ENCODE measurements at regions not wholly inside any gene's neighbourhood (a gene's known extent, or its start where the extent isn't known, plus 50 kb on each side); places are given as distances from the start of the nearest gene placed in this dataset.

- no peak for DNase-seq (ENCODE audit: low spot score)
- H3K27me3 Mint-ChIP-seq (ENCODE audit: insufficient read depth, low read depth): peaks cover 2% of the 10 kb centered on the region
- H3K4me3 ChIP-seq: no peak overlapping the region
- H3K27ac ChIP-seq: no peak overlapping the region
- H3K36me3 ChIP-seq: no peaks in the 10 kb centered on the region
- no peaks in the 10 kb centered on the region for H3F3A ChIP-seq (ENCODE audit: low read depth)
- no peaks in the 10 kb centered on the region for H3K79me2 ChIP-seq (ENCODE audit: low read depth)
- no peaks in the 10 kb centered on the region for H3K4me1 Mint-ChIP-seq
- no peaks in the 10 kb centered on the region for H3K4me1 ChIP-seq
- no peak overlapping the region for H3K4me3 Mint-ChIP-seq
- H3K36me3 Mint-ChIP-seq: no peaks in the 10 kb centered on the region
- no peak overlapping the region for H2AFZ ChIP-seq (replicated peaks)
- no peak overlapping the region for H3K4me2 ChIP-seq
- no peak overlapping the region for H3K9ac ChIP-seq
- no peak overlapping the region for H3K27ac Mint-ChIP-seq
- H3K9me3 ChIP-seq (ENCODE audit: low read depth): peaks cover 2% of the 10 kb centered on the region
- H3K9me3 Mint-ChIP-seq: peaks cover 5% of the 10 kb centered on the region
- TF ChIP-seq EZH2phosphoT487 (IDR thresholded peaks at IDR 0.05) (no peak), EZH2 (IDR thresholded peaks at IDR 0.05) (no peak), CTCF (IDR thresholded peaks at IDR 0.05) (no peak)
- no peaks in the 10 kb centered on the region for H4K20me1 ChIP-seq (ENCODE audit: low read depth)
- H3K27me3 ChIP-seq: no peaks in the 10 kb centered on the region
These were observed 334.8 kb upstream of the FAR2 start for GRCh38 chr12:28814246-28814645.

DNA sequence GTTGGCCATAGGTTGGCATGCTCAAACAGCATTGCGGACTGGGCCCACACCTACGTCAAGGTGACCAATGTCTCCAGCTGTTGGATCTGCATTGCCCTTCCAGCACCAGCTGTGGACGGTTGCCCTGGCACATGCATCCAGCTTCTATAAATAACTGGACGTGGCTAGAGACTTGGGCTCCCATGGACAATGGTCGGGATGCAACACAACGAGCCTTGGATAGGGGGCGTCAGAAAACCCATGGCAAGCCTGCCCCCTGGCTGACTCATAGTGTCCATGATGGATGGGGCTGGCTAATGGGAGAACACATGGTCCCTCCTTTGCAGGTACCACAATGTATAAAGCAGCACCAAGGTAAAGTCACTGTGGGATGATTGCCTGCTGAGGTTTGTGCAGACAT lies 331.6 kb upstream of the FAR2 start:
- no peaks in the 10 kb centered on the region for H3K27me3 ChIP-seq
- H3K79me2 ChIP-seq (ENCODE audit: low read depth): no peaks in the 10 kb centered on the region
- TF ChIP-seq CTCF (IDR thresholded peaks at IDR 0.05) (no peak), EZH2phosphoT487 (IDR thresholded peaks at IDR 0.05) (no peak), EZH2 (IDR thresholded peaks at IDR 0.05) (no peak)
- no peak overlapping the region for H3K27ac ChIP-seq
- DNase-seq (ENCODE audit: low spot score): no peak
- no peaks in the 10 kb centered on the region for H3K36me3 Mint-ChIP-seq
- H3K9me3 ChIP-seq (ENCODE audit: low read depth): no peaks in the 10 kb centered on the region
- no peaks in the 10 kb centered on the region for H3K36me3 ChIP-seq
- no peak overlapping the region for H3K4me3 Mint-ChIP-seq
- H3K9me3 Mint-ChIP-seq: no peaks in the 10 kb centered on the region
- H4K20me1 ChIP-seq (ENCODE audit: low read depth): no peaks in the 10 kb centered on the region
- H3K27ac Mint-ChIP-seq: no peak overlapping the region
- no peak overlapping the region for H3K9ac ChIP-seq
- no peak overlapping the region for H3K4me3 ChIP-seq
- H3K4me2 ChIP-seq: no peak overlapping the region
- peaks cover 2% of the 10 kb centered on the region for H3K27me3 Mint-ChIP-seq (ENCODE audit: insufficient read depth, low read depth)
- H3K4me1 ChIP-seq: no peaks in the 10 kb centered on the region
- no peaks in the 10 kb centered on the region for H3K4me1 Mint-ChIP-seq
- no peaks in the 10 kb centered on the region for H3F3A ChIP-seq (ENCODE audit: low read depth)
- no peak overlapping the region for H2AFZ ChIP-seq (replicated peaks)

DNA sequence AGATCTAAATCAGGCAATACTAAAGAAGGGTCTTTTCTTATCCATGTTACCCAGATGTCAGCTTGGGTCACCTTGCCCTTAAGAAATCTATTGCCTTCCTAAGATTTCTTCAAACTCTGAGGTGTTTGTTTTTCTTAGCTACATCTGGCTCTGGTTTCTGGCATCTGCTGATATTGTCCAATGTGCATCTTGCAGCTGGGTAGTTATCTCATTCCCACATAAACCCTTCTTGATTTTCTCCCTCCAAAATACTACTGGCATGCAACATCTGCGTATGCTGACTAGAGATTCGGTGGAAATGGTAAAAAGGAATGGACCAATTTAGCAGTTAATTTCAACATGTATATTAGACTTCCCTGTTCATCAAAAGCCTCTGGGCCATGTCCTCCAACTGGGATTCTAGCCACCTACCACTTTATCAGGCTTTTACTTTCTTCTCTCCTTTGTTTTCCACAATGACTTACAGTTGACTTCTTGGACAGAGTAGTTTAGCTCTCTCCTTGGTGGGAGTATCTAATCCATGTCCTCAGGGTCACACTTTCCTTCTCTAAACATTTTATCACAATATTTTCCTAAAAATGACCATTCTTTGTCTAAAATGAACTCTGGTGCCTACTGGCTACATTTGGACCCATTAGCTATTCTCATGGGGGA lies 324.8 kb upstream of the FAR2 start:
- H3K27me3 Mint-ChIP-seq (ENCODE audit: insufficient read depth, low read depth): no peaks in the 10 kb centered on the region
- H3K27ac Mint-ChIP-seq: no peak overlapping the region
- Histone ChIP-seq H3K4me2 (no peak overlapping the region), H3K9ac (no peak overlapping the region), H3K4me1 (peaks cover 10% of the 10 kb centered on the region), H3K27ac (no peak overlapping the region), H2AFZ (replicated peaks) (no peak overlapping the region), H3F3A (ENCODE audit: low read depth) (no peaks in the 10 kb centered on the region), H3K4me3 (no peak overlapping the region), H3K27me3 (no peaks in the 10 kb centered on the region), H3K9me3 (ENCODE audit: low read depth) (no peaks in the 10 kb centered on the region), H4K20me1 (ENCODE audit: low read depth) (no peaks in the 10 kb centered on the region), H3K36me3 (no peaks in the 10 kb centered on the region), H3K79me2 (ENCODE audit: low read depth) (no peaks in the 10 kb centered on the region)
- no peaks in the 10 kb centered on the region for H3K4me1 Mint-ChIP-seq
- no peaks in the 10 kb centered on the region for H3K36me3 Mint-ChIP-seq
- no peaks in the 10 kb centered on the region for H3K9me3 Mint-ChIP-seq
- H3K4me3 Mint-ChIP-seq: no peak overlapping the region
- no peak for DNase-seq (ENCODE audit: low spot score)
- TF ChIP-seq EZH2phosphoT487 (IDR thresholded peaks at IDR 0.05) (no peak), EZH2 (IDR thresholded peaks at IDR 0.05) (no peak), CTCF (IDR thresholded peaks at IDR 0.05) (no peak)
